ENCODE measurements at regions not wholly inside any gene's neighbourhood (a gene's known extent, or its start where the extent isn't known, plus 50 kb on each side); places are given as distances from the start of the nearest gene placed in this dataset.

- DNase-seq (ENCODE audit: low spot score), result no peak
- TF ChIP-seq CTCF (IDR thresholded peaks at IDR 0.05), result no peak
These were observed 141.6 kb downstream of the HINT1 start for GRCh38 chr5:131023498-131023865.

GRCh38 chr5:131022811-131023497 is 142.1 kb downstream of the HINT1 start:
- TF ChIP-seq CTCF (IDR thresholded peaks at IDR 0.05), result no peak
- no peak for ATAC-seq (ENCODE audit: low FRiP score)
- no peak for DNase-seq (ENCODE audit: low spot score)

More at GRCh38 chr5:131023498-131023865, 141.6 kb downstream of the HINT1 start:
- ATAC-seq (ENCODE audit: low FRiP score), result no peak

GRCh38 chr5:131021646-131022045 is 143.4 kb downstream of the HINT1 start:
- DNase-seq (ENCODE audit: low spot score), result no peak
- ATAC-seq (ENCODE audit: low FRiP score), result no peak
- TF ChIP-seq CTCF (IDR thresholded peaks at IDR 0.05), result no peak

GRCh38 chr5:131019601-131020315 is 145.3 kb downstream of the HINT1 start:
- DNase-seq (ENCODE audit: low spot score), result no peak
- no peak for TF ChIP-seq CTCF (IDR thresholded peaks at IDR 0.05)
- no peak for ATAC-seq (ENCODE audit: low FRiP score)

GRCh38 chr5:131019111-131019510 is 145.9 kb downstream of the HINT1 start:
- TF ChIP-seq CTCF (IDR thresholded peaks at IDR 0.05), result no peak
- ATAC-seq (ENCODE audit: low FRiP score), result no peak
- DNase-seq (ENCODE audit: low spot score), result no peak

- DNase-seq (ENCODE audit: low spot score) (no peak), ATAC-seq (ENCODE audit: low FRiP score) (no peak)
These were observed 156.7 kb downstream of the HINT1 start for GRCh38 chr5:131008329-131008728.

More at GRCh38 chr5:131008329-131008728, 156.7 kb downstream of the HINT1 start:
- TF ChIP-seq CTCF (IDR thresholded peaks at IDR 0.05), result no peak
